Keratinocyte (primary cell): ENCODE measurements at regions not wholly inside any gene's neighbourhood (a gene's known extent, or its start where the extent isn't known, plus 50 kb on each side); places are given as distances from the start of the nearest gene placed in this dataset.

ENCODE experiments used
- DNase-seq: peaks from one replicate; pipeline ENCODE4 v3.0.0-alpha.2; 2011; ENCODE audit warnings: low read depth, missing footprints, low spot score
- FAIRE-seq: peaks from 2 replicates; lab custom pipeline; 2011; peaks lifted over from hg19 to GRCh38; lab: Jason Lieb, UNC
- H2AFZ ChIP-seq: 2 replicates; pipeline ENCODE4 v1.6.0; 2012; ENCODE audit warnings: low read length, control low read depth, inconsistent platforms; ENCODE audit not compliant: control insufficient read depth
- H3K27ac ChIP-seq: 2 replicates; pipeline ENCODE4 v1.5.1; 2011; ENCODE audit warnings: low read length; ENCODE audit not compliant: control insufficient read depth, insufficient read depth
- H3K27me3 ChIP-seq: 3 replicates; pipeline ENCODE4 v1.6.0; 2011; ENCODE audit warnings: low read length; ENCODE audit not compliant: control insufficient read depth, insufficient read depth; ENCODE audit errors: extremely low read depth
- H3K36me3 ChIP-seq, 2 experiments: 2 replicates in 1 of 2; 3 replicates in 1 of 2; pipeline ENCODE4 v1.5.1; 2011; ENCODE audit warnings: low read length in 2 of 2, mild to moderate bottlenecking in 1 of 2; ENCODE audit not compliant: control insufficient read depth in 2 of 2, insufficient read depth in 2 of 2; ENCODE audit errors: extremely low read depth in 1 of 2
- H3K4me1 ChIP-seq: 3 replicates; pipeline ENCODE4 v1.5.1; 2011; ENCODE audit warnings: low read length; ENCODE audit not compliant: control insufficient read depth, insufficient read depth; ENCODE audit errors: extremely low read depth
- H3K4me2 ChIP-seq: 3 replicates; pipeline ENCODE4 v1.6.0; 2011; ENCODE audit warnings: low read depth, low read length; ENCODE audit not compliant: control insufficient read depth, insufficient read depth; ENCODE audit errors: extremely low read depth
- H3K4me3 ChIP-seq, 3 experiments: fragments of 200-600 bp in 1 of 3; sonication (generic) in 1 of 3; 2 replicates in 2 of 3; 3 replicates in 1 of 3; pipeline ENCODE4 v1.5.1; 2011 to 2016; ENCODE audit warnings: low read length in 3 of 3, mild to moderate bottlenecking in 3 of 3, control low read depth in 2 of 3, inconsistent platforms in 1 of 3, low read depth in 1 of 3, mixed read lengths in 1 of 3, mixed run types in 1 of 3, moderate library complexity in 1 of 3; ENCODE audit not compliant: control insufficient read depth in 2 of 3, insufficient read depth in 2 of 3; ENCODE audit errors: extremely low read depth in 1 of 3
- H3K79me2 ChIP-seq: 2 replicates; pipeline ENCODE4 v1.6.0; 2012; ENCODE audit warnings: low read length; ENCODE audit not compliant: control insufficient read depth, insufficient read depth
- H3K9ac ChIP-seq: 3 replicates; pipeline ENCODE4 v1.6.0; 2011; ENCODE audit warnings: low read length; ENCODE audit not compliant: control insufficient read depth, insufficient read depth; ENCODE audit errors: extremely low read depth
- H3K9me1 ChIP-seq: 3 replicates; pipeline ENCODE4 v1.6.0; 2011; ENCODE audit warnings: low read length; ENCODE audit not compliant: control insufficient read depth, insufficient read depth; ENCODE audit errors: extremely low read depth
- H3K9me3 ChIP-seq: 2 replicates; pipeline ENCODE4 v1.5.1; 2012; ENCODE audit warnings: low read depth, low read length; ENCODE audit not compliant: control insufficient read depth
- H4K20me1 ChIP-seq: 3 replicates; pipeline ENCODE4 v1.6.0; 2011; ENCODE audit warnings: low read length; ENCODE audit not compliant: control insufficient read depth, insufficient read depth; ENCODE audit errors: extremely low read depth
- CTCF ChIP-seq, 3 experiments: IDR thresholded peaks in 1 of 3; conservative IDR thresholded peaks in 1 of 3; optimal IDR thresholded peaks in 1 of 3; 2 replicates in 2 of 3; 3 replicates in 1 of 3; pipeline versions ENCODE3 to v1.5.1; 2011; ENCODE audit warnings: low read length in 3 of 3, mild to moderate bottlenecking in 3 of 3, moderate library complexity in 2 of 3, control low read depth in 1 of 3, inconsistent platforms in 1 of 3; ENCODE audit not compliant: insufficient read depth in 2 of 3; ENCODE audit errors: extremely low read depth in 1 of 3
- EZH2 ChIP-seq: IDR thresholded peaks from one replicate; pipeline ENCODE4 v1.6.1; 2012; ENCODE audit warnings: inconsistent platforms, mild to moderate bottlenecking, low read length, moderate library complexity
- dilution Hi-C: fragments of 300-500 bp; cut with MboI; formaldehyde crosslinking; loops from one replicate; pipeline ENCODE4 v1.7.0; 2020; ENCODE audit warnings: low sequenced_read_pairs; ENCODE audit not compliant: extremely low pct_ligation_motif_present

GRCh38 chr13:89610331-89610730 lies 1737.2 kb upstream of the MIR17HG start:
- Histone ChIP-seq H3K36me3 (no peaks in the 10 kb centered on the region), H2AFZ (no peak overlapping the region), H3K4me3 (no peak overlapping the region), H3K4me2 (no peak overlapping the region), H3K9ac (no peak overlapping the region), H3K27ac (no peak overlapping the region), H3K9me1 (no peaks in the 10 kb centered on the region), H3K79me2 (no peaks in the 10 kb centered on the region), H3K27me3 (no peaks in the 10 kb centered on the region), H3K4me1 (no peaks in the 10 kb centered on the region), H3K9me3 (no peaks in the 10 kb centered on the region), H4K20me1 (no peaks in the 10 kb centered on the region)
- FAIRE-seq (no peak), DNase-seq (no peak)
- TF ChIP-seq CTCF (optimal IDR thresholded peaks at IDR 0.05 in 1 of 3, IDR thresholded peaks at IDR 0.05 in 1 of 3, conservative IDR thresholded peaks at IDR 0.05 in 1 of 3; ENCODE audit: extremely low read depth in 1 of 3, insufficient read depth in 2 of 3, low read length in 3 of 3), result no peak
- no peak for TF ChIP-seq EZH2
- dilution Hi-C loops, result no loop called here

GRCh38 chr13:89610881-89611280 lies 1736.6 kb upstream of the MIR17HG start:
- Histone ChIP-seq H3K4me1 (no peaks in the 10 kb centered on the region), H3K4me3 (no peak overlapping the region), H3K36me3 (no peaks in the 10 kb centered on the region), H3K9me1 (no peaks in the 10 kb centered on the region), H3K79me2 (no peaks in the 10 kb centered on the region), H3K9ac (no peak overlapping the region), H2AFZ (no peak overlapping the region), H3K9me3 (no peaks in the 10 kb centered on the region), H3K4me2 (no peak overlapping the region), H3K27me3 (no peaks in the 10 kb centered on the region), H3K27ac (no peak overlapping the region), H4K20me1 (no peaks in the 10 kb centered on the region)
- DNase-seq (no peak), FAIRE-seq (no peak)
- no peak for TF ChIP-seq EZH2
- no peak for TF ChIP-seq CTCF (optimal IDR thresholded peaks at IDR 0.05 in 1 of 3, IDR thresholded peaks at IDR 0.05 in 1 of 3, conservative IDR thresholded peaks at IDR 0.05 in 1 of 3; ENCODE audit: extremely low read depth in 1 of 3, insufficient read depth in 2 of 3, low read length in 3 of 3)
- dilution Hi-C loops, result no loop called here
